HEK293T (cell line): ENCODE measurements at regions not wholly inside any gene's neighbourhood (a gene's known extent, or its start where the extent isn't known, plus 50 kb on each side); places are given as distances from the start of the nearest gene placed in this dataset.

Source experiments
- BHLHE40 ChIP-seq: fragments of 450-650 bp; IDR thresholded peaks from 2 replicates; pipeline ENCODE4 v1.6.1; 2016; ENCODE audit warnings: mild to moderate bottlenecking, moderate library complexity, borderline replicate concordance
- FOXK2 ChIP-seq: fragments of 450-650 bp; IDR thresholded peaks from 2 replicates; pipeline ENCODE4 v1.6.1; 2016; ENCODE audit warnings: mild to moderate bottlenecking
- FOXM1 ChIP-seq: fragments of 450-650 bp; IDR thresholded peaks from 2 replicates; pipeline ENCODE4 v1.6.1; 2017; ENCODE audit warnings: mild to moderate bottlenecking, borderline replicate concordance
- LEF1 ChIP-seq: fragments of 450-650 bp; IDR thresholded peaks from 2 replicates; pipeline ENCODE4 v1.6.1; 2017; ENCODE audit warnings: mild to moderate bottlenecking, borderline replicate concordance
- NFRKB ChIP-seq: fragments of 450-650 bp; IDR thresholded peaks from 2 replicates; pipeline ENCODE4 v1.6.1; 2016; ENCODE audit warnings: mild to moderate bottlenecking, moderate library complexity
- SP1 ChIP-seq: fragments of 450-650 bp; IDR thresholded peaks from 2 replicates; pipeline ENCODE4 v1.6.1; 2017
- TARDBP ChIP-seq: fragments of 450-650 bp; IDR thresholded peaks from 2 replicates; pipeline ENCODE4 v1.6.1; 2016
- ZNF384 ChIP-seq: fragments of 450-650 bp; IDR thresholded peaks from 2 replicates; pipeline ENCODE4 v1.6.1; 2016

DNA sequence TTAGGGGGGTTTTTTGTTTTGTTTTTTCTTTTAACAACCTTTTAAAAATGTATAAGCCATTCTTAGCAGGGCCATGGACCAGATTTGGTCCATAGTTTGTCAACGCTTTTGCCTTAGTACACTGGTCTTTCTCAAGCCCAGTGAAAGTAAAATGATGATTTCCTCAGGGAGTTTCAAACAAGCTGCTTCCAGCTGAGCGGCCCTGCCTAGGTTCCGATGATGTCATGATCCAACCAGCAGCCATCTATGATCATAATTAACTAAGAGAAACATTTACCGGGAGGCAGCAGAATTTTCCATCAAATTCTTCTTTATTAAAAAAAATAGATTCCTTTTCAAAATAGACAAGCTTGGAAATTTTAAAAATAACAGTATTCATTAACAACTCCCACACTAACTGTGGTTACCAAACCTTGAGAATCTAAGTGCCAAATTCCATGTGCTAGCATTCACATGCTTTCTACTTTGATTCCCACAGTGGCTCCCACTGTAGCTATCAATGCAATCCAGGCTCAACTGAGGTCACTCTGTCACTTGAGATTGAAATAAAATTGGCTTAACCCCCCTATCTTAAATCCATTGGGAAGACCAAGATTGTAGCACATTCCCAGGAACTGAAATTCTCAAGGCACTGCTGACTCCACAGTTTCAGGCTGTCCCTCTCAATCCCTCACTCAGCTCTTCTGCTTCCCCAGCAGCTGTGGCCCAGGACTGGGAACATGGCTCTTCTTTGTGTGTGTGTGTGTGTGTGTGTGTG lies 148.9 kb downstream of the RNF152 start:
- no peak for TF ChIP-seq ZNF384
- TF ChIP-seq TARDBP = no peak
- no peak for TF ChIP-seq FOXM1
- TF ChIP-seq FOXK2 = no peak
- TF ChIP-seq SP1 = no peak
- no peak for TF ChIP-seq LEF1
- no peak for TF ChIP-seq NFRKB
- no peak for TF ChIP-seq BHLHE40
